GM19099 (cell line): ENCODE measurements at regions not wholly inside any gene's neighbourhood (a gene's known extent, or its start where the extent isn't known, plus 50 kb on each side); places are given as distances from the start of the nearest gene placed in this dataset.

Source experiments
- POLR2A ChIP-seq: IDR thresholded peaks from 3 replicates; pipeline ENCODE4 v1.6.1; 2011; ENCODE audit warnings: low read depth; ENCODE audit not compliant: insufficient read length; ENCODE audit errors: extremely low read depth

DNA sequence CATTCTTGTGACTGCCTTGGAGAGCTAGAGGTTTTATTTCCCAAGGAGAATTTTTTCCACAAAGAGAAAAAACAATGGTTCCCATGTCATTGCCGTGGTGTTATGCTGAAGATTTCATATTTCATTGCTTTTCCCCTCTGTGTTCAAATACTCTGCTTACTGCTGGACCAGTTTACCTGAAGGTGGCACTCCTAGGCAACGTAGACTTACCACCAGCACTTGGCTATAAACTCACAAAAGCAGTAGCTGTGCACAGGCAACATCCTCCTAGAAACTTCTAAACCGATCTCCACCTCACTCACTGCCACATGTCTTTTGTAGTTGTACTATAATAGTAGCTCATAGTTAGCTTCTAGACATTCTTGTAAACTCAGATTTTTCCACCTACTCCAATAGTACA, 1319.7 kb upstream of the CRIM1 start:
- no peak for TF ChIP-seq POLR2A

- no peak for TF ChIP-seq POLR2A
Measured at GRCh38 chr2:35033748-35034147, 1321.8 kb upstream of the CRIM1 start.

GRCh38 chr2:35023545-35023944, 1332.0 kb upstream of the CRIM1 start:
- no peak for TF ChIP-seq POLR2A

- TF ChIP-seq POLR2A = no peak
Measured at GRCh38 chr2:35000453-35000852, 1355.1 kb upstream of the CRIM1 start.

DNA sequence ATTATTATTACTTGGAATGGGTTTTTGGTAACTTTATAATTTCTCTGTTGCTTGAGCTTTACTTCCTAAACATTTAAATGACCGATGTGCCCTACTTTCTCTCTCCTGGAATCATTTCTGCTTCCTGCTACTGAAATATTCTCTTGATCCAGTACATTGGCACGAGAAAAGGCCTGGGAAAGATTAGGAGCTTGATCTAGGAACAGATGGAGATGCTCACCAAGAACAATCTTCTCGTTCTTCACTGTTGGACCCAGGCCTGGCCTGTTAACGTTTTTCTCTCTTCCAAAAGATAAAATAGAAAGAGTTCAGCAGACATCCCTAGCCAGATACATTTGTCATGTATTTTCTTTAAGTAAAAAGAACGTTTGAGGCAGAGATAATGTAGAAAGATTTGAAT, 1356.8 kb upstream of the CRIM1 start:
- no peak for TF ChIP-seq POLR2A

DNA sequence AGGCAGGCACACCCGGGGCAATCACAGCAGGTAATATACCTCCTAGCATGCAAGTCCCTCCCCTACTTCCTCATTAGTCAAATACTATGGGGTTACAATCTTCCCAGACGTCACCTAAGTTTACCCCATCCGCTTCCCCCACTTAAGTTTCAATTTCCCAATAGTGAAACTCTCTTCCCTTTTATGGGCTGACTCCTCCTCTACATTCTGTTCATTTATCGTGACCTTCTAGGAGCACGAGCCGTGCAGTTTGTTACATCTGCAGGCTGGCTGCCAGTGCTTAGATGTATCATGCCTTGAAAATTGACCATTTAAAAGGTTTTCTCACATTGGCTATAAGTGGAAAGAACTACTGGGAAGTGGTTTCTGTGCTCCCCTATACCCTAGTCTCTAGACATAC, 1357.8 kb upstream of the CRIM1 start:
- no peak for TF ChIP-seq POLR2A

GRCh38 chr2:34995196-34995595, 1360.4 kb upstream of the CRIM1 start:
- TF ChIP-seq POLR2A = no peak

- TF ChIP-seq POLR2A = no peak
Measured at GRCh38 chr2:34991508-34992274, 1363.9 kb upstream of the CRIM1 start.

DNA sequence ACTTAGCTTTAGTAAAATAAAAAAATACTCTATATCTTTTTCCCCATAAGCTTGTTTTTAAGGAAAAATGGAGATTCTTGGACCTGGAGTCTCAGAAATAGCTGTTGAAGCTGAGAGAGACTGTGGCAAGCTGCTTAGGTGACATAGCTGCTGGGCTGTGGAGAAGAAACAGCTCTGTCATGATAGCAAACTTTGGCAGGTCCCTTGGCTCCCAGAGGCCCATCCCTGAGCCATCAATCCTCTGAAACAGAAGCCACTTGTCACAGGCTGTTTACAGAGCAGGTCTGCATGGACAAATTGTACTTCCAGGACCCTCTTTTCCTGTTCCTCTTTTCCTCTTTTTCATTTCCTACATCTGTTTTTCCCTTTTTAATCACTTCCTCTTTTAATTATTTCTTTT, 1370.1 kb upstream of the CRIM1 start:
- TF ChIP-seq POLR2A = no peak

DNA sequence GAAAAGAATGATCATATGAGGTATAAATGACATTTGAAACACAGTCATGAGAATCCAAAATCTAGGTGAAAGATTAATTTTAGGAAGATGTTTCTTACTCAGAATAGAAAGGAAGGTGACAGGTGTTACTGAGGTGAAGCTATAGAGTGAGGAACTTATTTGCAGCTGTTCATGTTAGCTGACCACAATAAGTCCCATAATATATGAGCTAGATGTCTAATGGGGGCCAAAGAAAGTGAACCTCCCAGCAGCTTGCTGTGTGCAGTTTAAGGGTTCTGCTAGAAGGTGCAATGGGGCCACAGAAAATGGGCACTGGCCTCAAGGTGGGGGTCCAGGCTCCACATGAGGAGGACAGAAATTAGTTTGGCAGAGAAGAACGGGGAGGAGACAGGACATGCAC, 1374.9 kb upstream of the CRIM1 start:
- TF ChIP-seq POLR2A = no peak

DNA sequence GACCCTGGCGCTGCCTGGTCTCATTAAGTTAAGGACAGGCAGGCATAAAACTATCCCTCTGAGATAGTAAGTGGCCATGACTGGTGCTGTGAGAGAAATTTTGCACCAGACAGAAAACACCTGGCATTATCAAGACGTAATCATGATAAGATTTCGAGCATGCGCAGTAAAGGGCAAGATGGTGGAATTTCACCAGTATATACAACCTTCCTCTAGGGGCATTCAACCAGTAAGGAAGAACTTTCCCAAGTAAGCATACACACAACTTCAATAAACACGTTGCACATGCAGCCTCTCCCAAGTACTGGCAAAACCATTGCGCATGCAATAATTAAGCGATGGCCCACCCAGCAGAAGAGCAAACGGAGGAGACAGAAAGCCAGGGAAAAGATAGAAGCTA, 1376.4 kb upstream of the CRIM1 start:
- no peak for TF ChIP-seq POLR2A

DNA sequence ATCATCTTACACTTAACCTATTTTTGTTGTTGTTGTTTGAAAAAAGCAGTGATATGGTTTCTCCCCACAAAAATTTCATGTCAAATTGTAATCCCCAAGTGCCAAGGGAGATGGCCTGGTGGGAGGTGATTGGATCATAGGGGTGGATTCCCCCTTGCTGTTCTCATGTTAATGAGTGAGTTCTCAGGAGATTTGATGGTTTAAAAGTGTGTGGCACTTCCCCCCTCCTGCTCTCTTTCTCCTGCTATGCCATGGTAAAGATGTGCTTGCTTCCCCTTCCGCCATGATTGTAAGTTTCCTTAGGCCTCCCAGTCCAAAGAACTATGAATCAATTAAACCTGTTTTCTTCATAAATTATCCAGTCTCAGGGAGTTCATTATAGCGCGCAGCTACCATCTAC, 1362.7 kb upstream of the FAM98A start:
- no peak for TF ChIP-seq POLR2A

DNA sequence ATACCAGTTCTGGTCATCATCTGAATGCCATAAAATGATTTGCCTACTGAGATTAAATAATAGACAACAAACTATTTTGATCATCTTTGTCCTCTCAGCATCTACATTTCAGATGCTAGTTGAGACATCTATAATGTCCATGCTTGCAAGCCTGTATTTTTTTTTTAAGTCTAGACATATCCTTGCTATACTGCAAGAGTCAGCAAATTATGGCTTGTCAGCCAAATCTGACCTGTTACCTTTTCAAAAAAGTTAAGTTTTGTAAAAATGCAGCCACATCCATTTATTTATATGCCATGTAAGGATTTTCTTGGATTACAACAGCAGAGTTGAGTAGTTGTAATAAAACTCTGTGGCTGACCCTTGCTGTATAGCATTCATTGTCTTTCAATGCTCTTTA, 1355.7 kb upstream of the FAM98A start:
- no peak for TF ChIP-seq POLR2A

- no peak for TF ChIP-seq POLR2A
Measured at GRCh38 chr2:34950797-34951196, 1351.7 kb upstream of the FAM98A start.

GRCh38 chr2:34949316-34949715, 1350.2 kb upstream of the FAM98A start:
- TF ChIP-seq POLR2A = no peak

GRCh38 chr2:34936089-34936488, 1337.0 kb upstream of the FAM98A start:
- no peak for TF ChIP-seq POLR2A

DNA sequence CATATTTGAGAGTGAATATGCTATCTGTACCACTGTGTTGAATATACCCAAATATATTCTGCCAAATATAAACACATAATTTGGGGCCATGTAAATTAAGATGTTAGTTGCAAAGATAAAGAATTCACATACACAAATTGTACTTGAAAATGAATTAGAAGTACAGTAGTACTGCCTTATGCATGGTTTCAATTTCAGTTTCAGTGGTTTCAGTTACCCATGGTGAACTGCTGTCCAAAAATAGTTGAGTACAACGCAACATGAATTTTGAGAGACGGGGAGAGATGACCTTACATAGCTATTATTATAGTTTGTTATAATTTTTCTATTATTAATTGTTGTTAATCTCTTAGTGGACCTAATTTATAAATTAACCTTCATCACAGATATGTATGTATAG, 1313.0 kb upstream of the FAM98A start:
- no peak for TF ChIP-seq POLR2A
